Lower lobe of right lung (tissue), 2 donors: ENCODE measurements at regions not wholly inside any gene's neighbourhood (a gene's known extent, or its start where the extent isn't known, plus 50 kb on each side); places are given as distances from the start of the nearest gene placed in this dataset.

ENCODE experiments used
- ATAC-seq, 2 donors: fragments of 200-7000 bp; cut with Tn5 transposase; one replicate each; pipeline ENCODE4 v1.9.1; 2020 to 2022; ENCODE audit warnings: mild to moderate bottlenecking in 2 of 2, moderate library complexity in 2 of 2
- DNase-seq: peaks from one replicate; pipeline ENCODE4 v3.0.0-alpha.2; 2020
- H3K27ac ChIP-seq: fragments of 200-600 bp; one replicate; pipeline ENCODE4 v1.8.0; 2022
- H3K27me3 ChIP-seq: fragments of 200-600 bp; one replicate; pipeline ENCODE4 v1.8.0; 2022; ENCODE audit warnings: low read depth
- H3K36me3 ChIP-seq: fragments of 200-600 bp; one replicate; pipeline ENCODE4 v1.8.0; 2022; ENCODE audit warnings: mild to moderate bottlenecking
- H3K4me1 ChIP-seq: fragments of 200-600 bp; one replicate; pipeline ENCODE4 v1.8.0; 2022
- H3K4me3 ChIP-seq: fragments of 200-600 bp; one replicate; pipeline ENCODE4 v1.8.0; 2022; ENCODE audit warnings: mild to moderate bottlenecking
- H3K9me3 ChIP-seq: fragments of 200-600 bp; one replicate; pipeline ENCODE4 v1.8.0; 2022
- intact Hi-C: fragments of 100-400 bp; cut with DNase I; formaldehyde crosslinking; loops from one replicate; pipeline ENCODE4 v1.11.0; 2022
- TF ChIP-seq, protein P1 (sequence below): fragments of 200-600 bp; IDR thresholded peaks from one replicate; pipeline ENCODE4 v1.8.0; 2022; ENCODE audit warnings: antibody characterized with exemption, mild to moderate bottlenecking
- donor health status: DM: no; HTN: yes; CAD: no; lungs with severe emphysema.

DNA sequence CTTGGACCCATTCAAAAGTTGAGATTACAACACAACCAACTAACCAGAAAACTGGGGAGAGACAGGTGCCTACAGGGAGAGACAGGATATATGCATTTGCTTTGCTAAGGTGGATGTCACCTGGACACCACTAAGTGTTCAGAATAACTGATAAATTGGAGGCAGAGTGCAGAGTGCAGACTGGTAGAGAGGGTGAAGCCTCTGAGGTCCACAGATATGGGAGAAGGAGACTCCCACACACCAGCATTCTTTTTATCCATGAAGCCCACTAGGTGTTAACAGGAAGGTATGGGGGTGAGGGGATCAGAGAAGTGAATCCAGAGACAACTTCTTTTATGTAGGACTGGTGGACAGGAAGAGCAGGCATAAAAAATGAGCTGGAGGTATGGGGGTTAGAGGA is 1310.0 kb upstream of the ZEB2 start:
- no peaks in the 10 kb centered on the region for H3K36me3 ChIP-seq

DNA sequence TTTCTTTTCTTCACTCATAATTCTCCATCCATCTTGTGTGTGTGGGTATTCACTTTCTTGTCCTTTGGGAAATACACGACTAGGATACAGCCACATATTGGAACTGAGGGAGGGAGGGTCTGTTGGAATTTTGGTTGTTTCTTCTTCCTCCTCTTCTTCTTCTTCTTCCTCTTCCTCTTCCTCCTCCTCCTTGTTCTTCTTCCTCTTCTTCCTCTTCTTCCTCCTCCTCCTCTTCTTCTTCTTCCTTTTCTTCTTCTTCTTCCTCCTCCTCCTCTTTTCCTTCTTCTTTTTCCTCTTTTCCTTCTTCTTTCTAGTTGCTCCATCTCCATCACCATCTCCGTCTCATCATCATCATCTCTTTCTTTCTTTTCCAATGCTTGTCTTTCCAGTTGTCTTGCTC is 1307.3 kb upstream of the ZEB2 start:
- H3K4me3 ChIP-seq, result no peak overlapping the region
- ATAC-seq (no peak), DNase-seq (no peak)
- TF ChIP-seq, protein P1, sequence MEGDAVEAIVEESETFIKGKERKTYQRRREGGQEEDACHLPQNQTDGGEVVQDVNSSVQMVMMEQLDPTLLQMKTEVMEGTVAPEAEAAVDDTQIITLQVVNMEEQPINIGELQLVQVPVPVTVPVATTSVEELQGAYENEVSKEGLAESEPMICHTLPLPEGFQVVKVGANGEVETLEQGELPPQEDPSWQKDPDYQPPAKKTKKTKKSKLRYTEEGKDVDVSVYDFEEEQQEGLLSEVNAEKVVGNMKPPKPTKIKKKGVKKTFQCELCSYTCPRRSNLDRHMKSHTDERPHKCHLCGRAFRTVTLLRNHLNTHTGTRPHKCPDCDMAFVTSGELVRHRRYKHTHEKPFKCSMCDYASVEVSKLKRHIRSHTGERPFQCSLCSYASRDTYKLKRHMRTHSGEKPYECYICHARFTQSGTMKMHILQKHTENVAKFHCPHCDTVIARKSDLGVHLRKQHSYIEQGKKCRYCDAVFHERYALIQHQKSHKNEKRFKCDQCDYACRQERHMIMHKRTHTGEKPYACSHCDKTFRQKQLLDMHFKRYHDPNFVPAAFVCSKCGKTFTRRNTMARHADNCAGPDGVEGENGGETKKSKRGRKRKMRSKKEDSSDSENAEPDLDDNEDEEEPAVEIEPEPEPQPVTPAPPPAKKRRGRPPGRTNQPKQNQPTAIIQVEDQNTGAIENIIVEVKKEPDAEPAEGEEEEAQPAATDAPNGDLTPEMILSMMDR, result no peak
- H3K4me1 ChIP-seq, result no peaks in the 10 kb centered on the region
- intact Hi-C loops, result no loop called here
- no peaks in the 10 kb centered on the region for H3K36me3 ChIP-seq
- H3K27me3 ChIP-seq, result no peaks in the 10 kb centered on the region
- H3K9me3 ChIP-seq, result no peaks in the 10 kb centered on the region
- H3K27ac ChIP-seq, result no peak overlapping the region

More for the DNA sequence above, 1310.0 kb upstream of the ZEB2 start:
- no peak overlapping the region for H3K27ac ChIP-seq
- no peaks in the 10 kb centered on the region for H3K9me3 ChIP-seq
- intact Hi-C loops, result no loop called here
- TF ChIP-seq, protein P1, result no peak
- no peaks in the 10 kb centered on the region for H3K27me3 ChIP-seq
- DNase-seq (no peak), ATAC-seq (no peak)
- H3K4me3 ChIP-seq, result no peak overlapping the region
- H3K4me1 ChIP-seq, result no peaks in the 10 kb centered on the region

DNA sequence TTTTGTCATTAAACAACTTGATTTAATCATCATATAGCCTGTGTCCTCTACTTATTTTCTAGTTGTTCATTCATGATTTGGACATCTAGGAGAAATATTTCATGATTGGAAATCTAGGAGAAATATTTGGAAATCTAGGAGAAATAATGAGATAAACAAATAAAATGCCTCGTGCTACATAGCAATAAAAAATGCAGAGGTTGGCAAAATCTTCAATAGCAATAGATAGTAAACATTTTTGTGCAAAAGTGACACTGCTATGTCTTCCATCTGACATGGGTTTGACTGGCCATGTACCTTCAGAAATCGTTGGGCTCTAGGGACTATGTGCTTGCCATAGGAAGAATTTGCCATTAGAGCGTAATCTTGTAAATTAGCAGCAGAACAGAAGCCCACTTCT is 1304.5 kb upstream of the ZEB2 start:
- no peak overlapping the region for H3K27ac ChIP-seq

DNA sequence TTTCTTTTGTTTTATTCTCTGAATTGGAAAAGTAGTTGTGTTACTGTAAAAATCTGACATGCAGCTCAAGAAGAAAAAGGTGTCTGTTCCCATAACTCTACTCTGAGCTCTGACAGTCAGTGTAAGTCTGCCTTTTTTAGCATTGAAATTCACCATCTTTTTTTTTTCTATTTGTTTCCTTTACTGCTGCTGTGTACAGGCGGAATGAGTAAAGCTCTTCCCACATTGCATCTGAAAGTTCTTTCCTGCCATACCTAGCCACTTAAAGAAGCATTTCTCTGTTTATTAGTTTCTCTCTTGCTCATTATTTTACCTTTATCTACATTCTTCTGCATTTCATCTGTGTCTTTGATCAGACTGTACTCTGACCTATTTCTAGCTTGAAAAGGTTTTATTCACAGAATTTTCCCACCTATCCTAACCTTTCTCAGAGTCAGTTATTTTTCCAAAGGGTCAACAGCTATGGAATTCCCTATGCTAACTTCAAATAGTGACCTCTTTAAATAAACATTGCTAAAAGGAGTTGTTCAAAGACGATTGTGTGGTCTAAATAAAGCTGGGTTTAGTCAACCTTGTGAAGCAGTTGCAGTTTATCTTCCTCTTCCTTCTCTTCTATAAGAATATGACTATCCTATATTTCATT is 1303.1 kb upstream of the ZEB2 start:
- no peak for ATAC-seq
- Histone ChIP-seq H3K27ac (no peak overlapping the region), H3K4me1 (no peaks in the 10 kb centered on the region), H3K27me3 (no peaks in the 10 kb centered on the region), H3K36me3 (no peaks in the 10 kb centered on the region), H3K4me3 (no peak overlapping the region), H3K9me3 (no peaks in the 10 kb centered on the region)
- intact Hi-C loops, result no loop called here
- DNase-seq, result no peak
- TF ChIP-seq, protein P1, result no peak

More for the DNA sequence above, 1304.5 kb upstream of the ZEB2 start:
- DNase-seq, result no peak
- TF ChIP-seq, protein P1, result no peak
- no peaks in the 10 kb centered on the region for H3K9me3 ChIP-seq
- intact Hi-C loops, result no loop called here
- no peak overlapping the region for H3K4me3 ChIP-seq
- no peaks in the 10 kb centered on the region for H3K4me1 ChIP-seq
- no peaks in the 10 kb centered on the region for H3K36me3 ChIP-seq
- H3K27me3 ChIP-seq, result no peaks in the 10 kb centered on the region
- no peak for ATAC-seq

DNA sequence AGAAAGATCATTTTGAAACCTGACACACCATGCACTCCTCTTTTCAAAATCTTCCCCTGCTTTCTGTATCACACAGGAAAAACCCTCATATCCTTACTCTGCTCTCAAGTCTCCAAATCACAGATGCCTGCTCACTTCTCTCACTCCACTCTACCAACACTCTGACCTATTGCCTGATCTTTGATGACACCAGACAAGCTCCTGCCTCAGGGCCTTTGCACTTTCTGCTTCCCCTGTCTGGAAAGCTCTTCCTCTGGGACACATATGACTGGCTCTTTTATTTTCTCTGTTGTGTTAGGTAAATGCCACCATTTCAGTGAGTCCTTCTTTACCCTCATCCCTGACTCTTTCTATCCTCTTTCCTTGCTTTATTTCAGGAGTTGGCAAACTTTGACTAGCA is 1300.7 kb upstream of the ZEB2 start:
- H3K27ac ChIP-seq, result no peak overlapping the region
- no peaks in the 10 kb centered on the region for H3K4me1 ChIP-seq
- DNase-seq (no peak), ATAC-seq (no peak)
- no peaks in the 10 kb centered on the region for H3K36me3 ChIP-seq
- intact Hi-C loops, result no loop called here
- TF ChIP-seq, protein P1, result no peak
- H3K9me3 ChIP-seq, result no peaks in the 10 kb centered on the region
- H3K27me3 ChIP-seq, result no peaks in the 10 kb centered on the region
- no peak overlapping the region for H3K4me3 ChIP-seq
